GM23248 (cell line): ENCODE measurements at regions not wholly inside any gene's neighbourhood (a gene's known extent, or its start where the extent isn't known, plus 50 kb on each side); places are given as distances from the start of the nearest gene placed in this dataset.

Experiments
- DNase-seq: peaks from one replicate; pipeline ENCODE4 v3.0.0-alpha.2; 2015
- H2AFZ ChIP-seq: fragments of 200-600 bp; sonication (generic); 2 replicates; pipeline ENCODE4 v1.6.1; 2016; ENCODE audit warnings: antibody characterized with exemption
- H3F3A ChIP-seq: fragments of 200-600 bp; sonication (generic); 2 replicates; pipeline ENCODE4 v1.6.1; 2016; ENCODE audit warnings: mild to moderate bottlenecking, antibody characterized with exemption, mixed run types; ENCODE audit not compliant: insufficient read depth
- H3K27ac ChIP-seq: fragments of 200-600 bp; sonication (generic); 2 replicates; pipeline ENCODE4 v1.5.1; 2016; ENCODE audit warnings: mild to moderate bottlenecking
- H3K27me3 ChIP-seq: fragments of 200-600 bp; sonication (generic); replicated peaks from 2 replicates; pipeline ENCODE4 v1.6.1; 2016; ENCODE audit warnings: mild to moderate bottlenecking; ENCODE audit not compliant: insufficient read depth
- H3K36me3 ChIP-seq: fragments of 200-600 bp; sonication (generic); 2 replicates; pipeline ENCODE4 v1.6.1; 2016; ENCODE audit warnings: low read depth, mild to moderate bottlenecking
- H3K4me1 ChIP-seq: fragments of 200-600 bp; sonication (generic); 2 replicates; pipeline ENCODE4 v1.6.1; 2016; ENCODE audit warnings: mild to moderate bottlenecking; ENCODE audit not compliant: insufficient read depth
- H3K4me2 ChIP-seq: fragments of 200-600 bp; sonication (generic); one replicate; pipeline ENCODE4 v1.6.1; 2016; ENCODE audit warnings: mild to moderate bottlenecking; ENCODE audit not compliant: unreplicated experiment
- H3K4me3 ChIP-seq: fragments of 200-600 bp; sonication (generic); 2 replicates; pipeline ENCODE4 v1.5.1; 2016; ENCODE audit warnings: mild to moderate bottlenecking
- H3K79me2 ChIP-seq: fragments of 200-600 bp; sonication (generic); 2 replicates; pipeline ENCODE4 v1.6.1; 2016; ENCODE audit warnings: mild to moderate bottlenecking; ENCODE audit not compliant: insufficient read depth
- H3K9ac ChIP-seq: fragments of 200-600 bp; sonication (generic); 2 replicates; pipeline ENCODE4 v1.6.1; 2016; ENCODE audit warnings: mild to moderate bottlenecking
- H3K9me2 ChIP-seq: fragments of 200-600 bp; sonication (generic); 2 replicates; pipeline ENCODE4 v1.6.1; 2016; ENCODE audit warnings: mixed run types, mild to moderate bottlenecking, moderate library complexity; ENCODE audit not compliant: insufficient read depth
- H3K9me3 ChIP-seq: fragments of 200-600 bp; sonication (generic); one replicate; pipeline ENCODE4 v1.6.1; 2017; ENCODE audit warnings: low read depth
- H4K20me1 ChIP-seq: fragments of 200-600 bp; sonication (generic); 2 replicates; pipeline ENCODE4 v1.6.0; 2016; ENCODE audit not compliant: insufficient read depth
- EZH2 ChIP-seq: fragments of 200-600 bp; sonication (generic); IDR thresholded peaks from 2 replicates; pipeline ENCODE4 v1.6.1; 2018; ENCODE audit warnings: antibody characterized with exemption, mild to moderate bottlenecking; ENCODE audit not compliant: insufficient read depth, poor library complexity, severe bottlenecking
- EZH2phosphoT487 ChIP-seq: fragments of 200-600 bp; sonication (generic); IDR thresholded peaks from 2 replicates; pipeline ENCODE4 v1.6.1; 2018; ENCODE audit warnings: antibody characterized with exemption, moderate library complexity, mild to moderate bottlenecking, low read depth; ENCODE audit not compliant: insufficient read depth
- WGBS, 2 experiments: methylation state at CpG; one replicate each; pipeline ENCODE4 v1.1.6; 2015 to 2017; ENCODE audit warnings: low lambda C conversion rate in 2 of 2, low coverage in 1 of 2; ENCODE audit errors: missing lambda C conversion rate in 2 of 2; 5-methylcytosine and 5-hydroxymethylcytosine counted together
- in situ Hi-C: fragments of 300-500 bp; cut with MboI; formaldehyde crosslinking; loops from 2 replicates; pipeline ENCODE4 v1.15.0; 2020

- in situ Hi-C loops: no loop called here
- Histone ChIP-seq H3K9me3 (no peaks in the 10 kb centered on the region), H2AFZ (no peak overlapping the region), H3K4me1 (no peaks in the 10 kb centered on the region), H3F3A (no peaks in the 10 kb centered on the region), H3K36me3 (no peaks in the 10 kb centered on the region), H3K4me3 (no peak overlapping the region), H3K9ac (no peak overlapping the region), H3K27me3 (no peaks in the 10 kb centered on the region), H3K27ac (no peak overlapping the region), H3K79me2 (no peaks in the 10 kb centered on the region), H3K4me2 (no peak overlapping the region), H3K9me2 (no peaks in the 10 kb centered on the region), H4K20me1 (no peaks in the 10 kb centered on the region)
- no peak for DNase-seq
- 41 to 43% methylated on average over 12 to 13 of the region's 13 CpGs for WGBS, 2 experiments
- TF ChIP-seq EZH2phosphoT487 (no peak), EZH2 (no peak)
Observed at GRCh38 chr5:2529371-2530092, 221.9 kb downstream of the IRX2 start.

DNA sequence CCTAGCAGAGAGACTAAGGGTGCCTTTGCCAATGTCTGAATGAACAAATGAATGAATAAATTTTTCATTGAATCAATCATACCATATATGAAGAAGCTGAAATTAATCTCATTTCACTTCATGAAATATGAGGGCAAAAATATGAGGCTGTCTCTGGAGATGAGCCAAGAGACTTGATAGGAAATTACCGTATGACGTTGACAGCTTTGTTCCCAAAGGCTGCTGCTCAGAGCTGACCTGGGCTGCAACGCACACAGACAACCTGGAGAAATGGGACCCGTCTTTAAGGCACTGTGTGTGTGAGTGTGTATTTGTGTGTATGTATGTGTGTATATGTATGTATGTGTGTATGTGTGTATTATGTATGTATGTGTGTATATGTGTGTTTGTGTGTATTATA lies 226.1 kb downstream of the IRX2 start:
- Histone ChIP-seq H3K79me2 (no peaks in the 10 kb centered on the region), H2AFZ (no peak overlapping the region), H3K9me2 (no peaks in the 10 kb centered on the region), H3K9ac (no peak overlapping the region), H3F3A (no peaks in the 10 kb centered on the region), H3K27ac (no peak overlapping the region), H3K4me1 (no peaks in the 10 kb centered on the region), H3K36me3 (no peaks in the 10 kb centered on the region), H3K9me3 (no peaks in the 10 kb centered on the region), H4K20me1 (no peaks in the 10 kb centered on the region), H3K27me3 (no peaks in the 10 kb centered on the region), H3K4me3 (no peak overlapping the region), H3K4me2 (no peak overlapping the region)
- no peak for DNase-seq
- 55 to 59% methylated on average over 4 of the region's 4 CpGs for WGBS, 2 experiments
- in situ Hi-C loops: no loop called here
- TF ChIP-seq EZH2phosphoT487 (no peak), EZH2 (no peak)

GRCh38 chr5:2524620-2525019 lies 226.9 kb downstream of the IRX2 start:
- H3K4me3 ChIP-seq: no peak overlapping the region

GRCh38 chr5:2523180-2523579 lies 228.3 kb downstream of the IRX2 start:
- no peaks in the 10 kb centered on the region for H3K36me3 ChIP-seq
- H3K4me2 ChIP-seq: no peak overlapping the region
- 48 to 52% methylated on average over 12 of the region's 12 CpGs for WGBS, 2 experiments
- in situ Hi-C loops: no loop called here
- H3F3A ChIP-seq: no peaks in the 10 kb centered on the region
- DNase-seq: no peak
- no peaks in the 10 kb centered on the region for H3K79me2 ChIP-seq
- H2AFZ ChIP-seq: no peak overlapping the region
- no peaks in the 10 kb centered on the region for H3K9me2 ChIP-seq
- no peak overlapping the region for H3K4me3 ChIP-seq
- H3K4me1 ChIP-seq: no peaks in the 10 kb centered on the region
- H3K9ac ChIP-seq: no peak overlapping the region
- no peaks in the 10 kb centered on the region for H3K9me3 ChIP-seq
- TF ChIP-seq EZH2phosphoT487 (no peak), EZH2 (no peak)
- no peaks in the 10 kb centered on the region for H3K27me3 ChIP-seq
- H3K27ac ChIP-seq: no peak overlapping the region
- H4K20me1 ChIP-seq: no peaks in the 10 kb centered on the region

More at GRCh38 chr5:2524620-2525019, 226.9 kb downstream of the IRX2 start:
- no peaks in the 10 kb centered on the region for H3K9me2 ChIP-seq
- no peaks in the 10 kb centered on the region for H3K27me3 ChIP-seq
- 55 to 69% methylated on average over 13 of the region's 13 CpGs for WGBS, 2 experiments
- in situ Hi-C loops: no loop called here
- H2AFZ ChIP-seq: no peak overlapping the region
- no peaks in the 10 kb centered on the region for H4K20me1 ChIP-seq
- H3K27ac ChIP-seq: no peak overlapping the region
- no peaks in the 10 kb centered on the region for H3K9me3 ChIP-seq
- H3K9ac ChIP-seq: no peak overlapping the region
- H3K79me2 ChIP-seq: no peaks in the 10 kb centered on the region
- H3K4me1 ChIP-seq: no peaks in the 10 kb centered on the region
- no peaks in the 10 kb centered on the region for H3F3A ChIP-seq
- DNase-seq: no peak
- H3K36me3 ChIP-seq: no peaks in the 10 kb centered on the region
- no peak overlapping the region for H3K4me2 ChIP-seq
- TF ChIP-seq EZH2 (no peak), EZH2phosphoT487 (no peak)
